ENCODE measurements at regions not wholly inside any gene's neighbourhood (a gene's known extent, or its start where the extent isn't known, plus 50 kb on each side); places are given as distances from the start of the nearest gene placed in this dataset.

GRCh38 chr1:67589519-67590233 is 95.3 kb upstream of the GADD45A start:
- Histone ChIP-seq H3K36me3 (no peaks in the 10 kb centered on the region), H3K4me3 (no peak overlapping the region)
- no peak for DNase-seq

DNA sequence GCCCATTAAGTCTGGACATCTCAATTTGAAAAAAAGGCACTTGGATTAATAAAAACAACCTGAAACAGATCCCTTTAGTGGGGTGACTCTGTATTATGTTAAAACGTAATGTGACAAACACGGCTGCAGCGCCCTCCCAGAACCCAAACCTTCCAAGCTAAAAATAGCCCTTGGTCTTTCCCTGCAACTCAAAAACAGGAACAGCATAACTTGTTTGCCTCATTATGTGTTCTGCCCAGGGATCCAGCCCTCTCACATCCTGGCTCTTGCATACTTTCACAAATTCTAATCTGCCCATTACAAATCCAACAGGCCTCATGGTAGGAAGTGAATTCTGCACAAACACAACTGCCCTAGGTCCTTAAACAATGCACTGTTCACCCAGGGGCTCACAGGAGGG is 94.7 kb upstream of the GADD45A start:
- Histone ChIP-seq H3K27me3 (no peaks in the 10 kb centered on the region), H3K36me3 (no peaks in the 10 kb centered on the region), H3K9me3 (no peaks in the 10 kb centered on the region), H3K4me3 (no peak overlapping the region)
- no peak for DNase-seq

More at GRCh38 chr1:67589519-67590233, 95.3 kb upstream of the GADD45A start:
- Histone ChIP-seq H3K27me3 (no peaks in the 10 kb centered on the region), H3K9me3 (no peaks in the 10 kb centered on the region)

GRCh38 chr1:67594764-67595163 is 90.2 kb upstream of the GADD45A start:
- no peak for DNase-seq

GRCh38 chr1:67596674-67597073 is 88.3 kb upstream of the GADD45A start:
- Histone ChIP-seq H3K36me3 (no peaks in the 10 kb centered on the region), H3K4me3 (no peak overlapping the region), H3K27me3 (no peaks in the 10 kb centered on the region), H3K9me3 (no peaks in the 10 kb centered on the region)
- DNase-seq, result no peak

More at GRCh38 chr1:67594764-67595163, 90.2 kb upstream of the GADD45A start:
- no peaks in the 10 kb centered on the region for H3K27me3 ChIP-seq
- no peaks in the 10 kb centered on the region for H3K9me3 ChIP-seq
- no peak overlapping the region for H3K4me3 ChIP-seq
- H3K36me3 ChIP-seq, result no peaks in the 10 kb centered on the region

DNA sequence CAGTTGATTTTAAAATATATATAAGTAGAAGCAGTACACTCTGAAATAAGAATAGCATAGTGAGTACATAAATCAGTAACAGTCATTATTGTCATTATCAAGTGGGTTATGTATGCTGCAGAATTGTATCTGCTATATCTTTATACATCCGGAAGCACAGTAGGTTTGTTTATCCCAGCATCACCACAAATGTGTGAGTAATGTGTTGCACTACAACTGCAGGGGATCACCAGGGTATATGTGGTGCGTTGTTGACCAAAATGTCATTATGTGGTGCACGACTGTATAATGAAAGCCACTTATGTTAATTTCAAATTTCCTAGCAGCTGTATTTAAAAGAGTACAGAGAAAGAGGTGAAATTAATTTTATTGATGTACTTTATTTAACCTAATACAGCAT is 87.7 kb upstream of the GADD45A start:
- no peaks in the 10 kb centered on the region for H3K9me3 ChIP-seq
- no peaks in the 10 kb centered on the region for H3K36me3 ChIP-seq
- H3K4me3 ChIP-seq, result no peak overlapping the region
- DNase-seq, result no peak
- no peaks in the 10 kb centered on the region for H3K27me3 ChIP-seq

- Histone ChIP-seq H3K9me3 (no peaks in the 10 kb centered on the region), H3K27me3 (no peaks in the 10 kb centered on the region), H3K36me3 (no peaks in the 10 kb centered on the region), H3K4me3 (no peak overlapping the region)
- peak; percentile 26 for DNase-seq
Observed at GRCh38 chr1:67599085-67599484, 85.9 kb upstream of the GADD45A start.

DNA sequence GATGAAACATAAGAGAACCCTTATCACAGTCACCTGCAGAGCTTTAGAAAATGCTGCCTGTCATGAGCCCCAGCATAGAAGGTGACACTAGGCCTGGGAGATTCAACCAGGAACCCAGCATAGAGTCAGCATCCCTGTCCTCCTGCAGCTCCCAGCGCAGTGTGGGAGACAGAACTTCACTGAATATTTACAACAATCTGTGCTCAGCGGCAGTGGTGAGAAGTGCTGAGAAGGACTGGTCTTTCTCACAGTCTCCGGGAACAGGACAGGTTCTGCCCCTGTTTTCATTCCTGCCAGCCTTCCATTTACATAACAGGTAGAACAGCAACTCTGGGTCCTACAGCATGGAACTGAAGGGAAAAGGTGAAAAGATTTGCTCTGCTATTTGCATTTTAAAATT is 83.5 kb upstream of the GADD45A start:
- no peak overlapping the region for H3K4me3 ChIP-seq
- H3K9me3 ChIP-seq, result no peaks in the 10 kb centered on the region
- no peaks in the 10 kb centered on the region for H3K27me3 ChIP-seq
- DNase-seq, result no peak
- H3K36me3 ChIP-seq, result no peaks in the 10 kb centered on the region

DNA sequence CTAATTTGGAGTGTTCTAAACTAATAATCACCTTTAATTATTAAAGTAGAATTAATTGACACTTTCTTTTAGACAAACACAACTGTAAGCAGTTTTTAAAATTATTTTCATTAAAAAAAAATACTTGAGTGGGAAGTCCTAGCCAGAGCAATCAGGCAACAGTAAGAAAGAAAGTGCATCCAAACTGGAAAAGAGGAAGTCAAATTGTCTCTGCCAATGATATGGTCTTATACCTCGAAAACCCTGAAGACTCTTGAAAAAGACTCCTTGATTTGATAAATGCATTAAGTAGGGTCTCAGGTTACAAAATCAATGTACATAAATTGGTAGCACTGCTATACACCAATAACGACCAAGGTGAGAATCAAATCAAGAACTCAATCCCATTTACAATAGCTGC is 83.0 kb upstream of the GADD45A start:
- no peak overlapping the region for H3K4me3 ChIP-seq
- no peaks in the 10 kb centered on the region for H3K36me3 ChIP-seq
- H3K27me3 ChIP-seq, result no peaks in the 10 kb centered on the region
- no peak for DNase-seq
- no peaks in the 10 kb centered on the region for H3K9me3 ChIP-seq

DNA sequence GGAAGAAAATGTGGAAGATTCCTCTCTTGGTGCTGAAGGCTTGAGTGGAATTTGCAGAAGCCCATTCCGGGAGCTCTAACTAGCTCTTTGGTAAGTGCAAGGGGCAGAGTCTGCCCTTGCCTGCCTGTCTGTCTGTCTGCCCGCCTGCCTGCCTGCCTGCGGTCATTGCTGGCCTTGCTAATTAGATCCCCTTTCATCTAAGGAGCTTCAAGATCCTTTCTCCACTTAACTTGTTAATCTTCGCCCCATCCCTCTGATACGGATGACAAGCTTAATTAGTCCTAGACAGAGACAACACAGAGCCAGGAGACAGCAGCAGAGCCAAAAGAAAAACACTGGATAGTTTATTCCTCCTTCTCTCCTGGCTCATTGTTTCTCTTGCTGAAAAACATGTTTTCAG is 80.2 kb upstream of the GADD45A start:
- no peak overlapping the region for H3K4me3 ChIP-seq
- H3K9me3 ChIP-seq, result no peaks in the 10 kb centered on the region
- no peaks in the 10 kb centered on the region for H3K36me3 ChIP-seq
- H3K27me3 ChIP-seq, result no peaks in the 10 kb centered on the region
- DNase-seq, result no peak

GRCh38 chr1:67605209-67605780 is 79.7 kb upstream of the GADD45A start:
- no peaks in the 10 kb centered on the region for H3K36me3 ChIP-seq
- no peaks in the 10 kb centered on the region for H3K27me3 ChIP-seq
- H3K9me3 ChIP-seq, result no peaks in the 10 kb centered on the region
- DNase-seq, result no peak
- no peak overlapping the region for H3K4me3 ChIP-seq

DNA sequence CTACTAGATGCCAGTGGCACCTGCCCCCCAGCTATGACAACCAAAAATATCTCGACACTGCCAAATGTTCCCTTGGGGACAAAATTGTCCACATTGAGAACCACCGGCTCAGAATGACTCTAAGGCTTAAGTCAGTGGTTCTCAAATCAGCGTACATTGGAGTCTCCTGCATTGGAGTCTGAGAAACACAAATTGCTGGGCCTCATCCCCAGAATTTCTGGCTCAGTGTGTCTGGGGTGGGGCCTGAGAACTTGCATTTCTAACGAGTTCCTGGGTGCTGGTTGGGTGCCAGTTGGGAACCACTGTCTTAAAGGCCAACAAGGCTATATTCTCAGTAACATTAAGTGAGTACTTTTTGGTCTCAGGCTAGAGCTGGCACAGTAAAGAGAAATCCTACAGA is 77.7 kb upstream of the GADD45A start:
- no peaks in the 10 kb centered on the region for H3K27me3 ChIP-seq
- H3K4me3 ChIP-seq, result no peak overlapping the region
- H3K36me3 ChIP-seq, result no peaks in the 10 kb centered on the region
- no peaks in the 10 kb centered on the region for H3K9me3 ChIP-seq
- DNase-seq, result no peak

DNA sequence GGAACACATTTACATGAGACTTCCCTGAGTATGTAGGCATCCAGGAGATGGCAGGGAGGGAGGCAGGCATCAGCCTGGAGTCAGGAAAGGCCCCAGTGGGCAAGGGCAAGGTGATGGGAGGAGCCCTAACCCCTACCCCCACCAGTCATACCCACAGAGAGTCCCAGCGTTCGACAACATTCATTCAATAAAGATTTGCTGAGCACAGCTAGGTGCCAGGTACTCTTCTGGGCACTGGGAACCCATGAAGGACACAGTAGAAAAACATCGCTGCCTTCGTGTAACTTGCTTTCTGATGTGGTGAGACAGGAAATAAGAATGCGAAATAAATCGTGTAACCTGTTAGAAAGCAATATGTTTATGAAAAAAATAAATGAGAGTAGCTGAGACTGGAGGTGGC is 77.3 kb upstream of the GADD45A start:
- Histone ChIP-seq H3K4me3 (no peak overlapping the region), H3K36me3 (no peaks in the 10 kb centered on the region), H3K9me3 (no peaks in the 10 kb centered on the region), H3K27me3 (no peaks in the 10 kb centered on the region)
- DNase-seq, result no peak

- Histone ChIP-seq H3K4me3 (no peak overlapping the region), H3K9me3 (no peaks in the 10 kb centered on the region), H3K27me3 (no peaks in the 10 kb centered on the region), H3K36me3 (no peaks in the 10 kb centered on the region)
- no peak for DNase-seq
Observed at GRCh38 chr1:67608661-67609576, 76.1 kb upstream of the GADD45A start.

DNA sequence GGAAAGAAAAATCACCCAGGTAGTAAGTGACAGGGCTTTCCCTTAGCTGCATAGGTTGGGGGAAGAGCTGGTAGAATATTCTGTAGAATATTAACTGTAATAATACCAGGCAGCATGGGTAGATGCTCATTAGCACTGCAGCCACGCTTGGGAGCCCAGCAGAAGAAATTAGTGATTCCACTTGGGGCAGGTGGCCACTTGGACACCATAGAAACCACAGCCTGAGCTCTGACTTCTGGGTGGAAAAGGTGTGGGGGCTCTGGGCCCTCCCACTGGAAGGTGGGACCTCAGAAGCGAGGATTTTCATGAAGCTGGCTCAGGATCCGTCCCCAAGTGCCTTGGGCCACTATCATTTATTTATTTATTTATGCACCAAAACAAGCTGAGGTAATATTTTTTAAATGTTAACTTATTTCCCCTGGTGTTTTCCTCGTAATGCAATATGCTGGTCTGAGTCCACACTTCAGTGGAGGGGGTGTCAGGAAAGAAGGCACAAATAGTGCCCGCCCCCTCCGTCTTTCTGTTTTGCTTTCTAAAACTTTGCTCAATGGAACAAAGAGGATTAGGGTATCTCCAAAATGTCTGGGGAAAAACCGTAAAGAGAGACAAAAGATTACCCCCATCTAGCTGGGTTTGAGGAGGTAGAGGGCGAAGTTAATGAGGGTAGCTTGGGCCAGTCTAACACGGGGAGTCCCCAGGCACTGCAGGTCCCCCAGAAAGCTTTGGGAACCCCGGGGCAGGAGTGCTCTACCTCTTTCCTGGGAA is 75.2 kb upstream of the GADD45A start:
- DNase-seq, result no peak
- no peaks in the 10 kb centered on the region for H3K27me3 ChIP-seq
- no peak overlapping the region for H3K4me3 ChIP-seq
- H3K9me3 ChIP-seq, result no peaks in the 10 kb centered on the region
- H3K36me3 ChIP-seq, result no peaks in the 10 kb centered on the region

- no peak for DNase-seq
- Histone ChIP-seq H3K36me3 (no peaks in the 10 kb centered on the region), H3K27me3 (no peaks in the 10 kb centered on the region), H3K4me3 (no peak overlapping the region), H3K9me3 (no peaks in the 10 kb centered on the region)
Observed at GRCh38 chr1:67610450-67610849, 74.6 kb upstream of the GADD45A start.

GRCh38 chr1:67611846-67612245 is 73.2 kb upstream of the GADD45A start:
- H3K36me3 ChIP-seq, result no peaks in the 10 kb centered on the region
- no peaks in the 10 kb centered on the region for H3K9me3 ChIP-seq
- H3K4me3 ChIP-seq, result no peak overlapping the region
- no peaks in the 10 kb centered on the region for H3K27me3 ChIP-seq
- no peak for DNase-seq

- Histone ChIP-seq H3K4me3 (no peak overlapping the region), H3K36me3 (no peaks in the 10 kb centered on the region), H3K27me3 (no peaks in the 10 kb centered on the region), H3K9me3 (no peaks in the 10 kb centered on the region)
- peak; percentile 24 for DNase-seq
Observed at GRCh38 chr1:67612788-67613241, 72.2 kb upstream of the GADD45A start.
